GM12878 (cell line): ENCODE measurements at regions not wholly inside any gene's neighbourhood (a gene's known extent, or its start where the extent isn't known, plus 50 kb on each side); places are given as distances from the start of the nearest gene placed in this dataset.

Experiments used
- CEBPB ChIP-seq, 2 experiments: fragments of 150-350 bp in 1 of 2; IDR thresholded peaks; 2 replicates each; pipeline ENCODE4 v1.6.1; 2012 to 2014; ENCODE audit warnings: low read depth in 2 of 2, low read length in 2 of 2, borderline replicate concordance in 1 of 2, inconsistent platforms in 1 of 2
- CREM ChIP-seq: IDR thresholded peaks from 2 replicates; pipeline ENCODE4 v1.6.1; 2014; ENCODE audit warnings: antibody characterized with exemption, low read depth
- EZH2 ChIP-seq: IDR thresholded peaks from 2 replicates; pipeline ENCODE4 v1.6.1; 2012; ENCODE audit warnings: low read depth, mild to moderate bottlenecking, control low read depth, inconsistent platforms, low read length, borderline replicate concordance; ENCODE audit not compliant: control insufficient read depth
- MAX ChIP-seq: IDR thresholded peaks from 2 replicates; pipeline ENCODE4 v1.6.1; 2012; ENCODE audit warnings: low read depth, low read length, improper control_type of control experiment
- MLLT1 ChIP-seq: fragments of 450-650 bp; IDR thresholded peaks from 2 replicates; pipeline ENCODE4 v1.6.1; 2016; ENCODE audit warnings: mild to moderate bottlenecking
- POLR2AphosphoS5 ChIP-seq: IDR thresholded peaks from 2 replicates; pipeline ENCODE4 v1.6.1; 2011; ENCODE audit warnings: mild to moderate bottlenecking, low read length, inconsistent platforms
- YY1 ChIP-seq: IDR thresholded peaks from 2 replicates; pipeline ENCODE4 v1.6.1; 2011; ENCODE audit warnings: low read depth, mild to moderate bottlenecking, low read length
- ZNF274 ChIP-seq: IDR thresholded peaks from one replicate; pipeline ENCODE4 v1.8.0; 2011; ENCODE audit not compliant: insufficient read length, insufficient read depth
- TF ChIP-seq, protein P1 (sequence below), 3 experiments: IDR thresholded peaks in 2 of 3; conservative IDR thresholded peaks in 1 of 3; 2 replicates each; pipeline ENCODE4 v1.5.1; 2011; ENCODE audit warnings: low read depth in 3 of 3, low read length in 3 of 3, mild to moderate bottlenecking in 3 of 3, control low read depth in 2 of 3, moderate library complexity in 2 of 3, inconsistent platforms in 1 of 3, mixed read lengths in 1 of 3; ENCODE audit not compliant: control insufficient read depth in 2 of 3, insufficient read depth in 1 of 3; ENCODE audit errors: extremely low read depth in 1 of 3

DNA sequence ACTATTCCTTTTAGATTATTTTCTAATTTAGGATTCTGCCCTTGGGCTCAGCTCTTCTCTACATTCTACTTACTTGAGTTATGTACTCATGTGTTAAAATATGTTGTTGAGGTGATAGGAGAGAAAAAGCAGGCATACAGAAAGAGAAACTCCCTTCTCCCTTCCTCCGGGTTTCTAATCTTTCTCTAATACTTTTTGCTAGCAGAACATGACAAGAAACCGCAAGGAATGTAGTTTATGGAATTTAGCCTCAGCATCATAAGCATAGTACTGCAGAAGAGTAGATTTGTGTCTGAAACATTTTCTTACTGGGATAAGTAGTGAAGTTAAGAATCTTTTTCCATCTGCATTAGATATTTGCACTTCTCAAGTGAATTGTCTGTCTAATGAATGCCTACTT lies 139.5 kb upstream of the CYLC2 start:
- no peak for TF ChIP-seq MLLT1
- TF ChIP-seq, protein P1, sequence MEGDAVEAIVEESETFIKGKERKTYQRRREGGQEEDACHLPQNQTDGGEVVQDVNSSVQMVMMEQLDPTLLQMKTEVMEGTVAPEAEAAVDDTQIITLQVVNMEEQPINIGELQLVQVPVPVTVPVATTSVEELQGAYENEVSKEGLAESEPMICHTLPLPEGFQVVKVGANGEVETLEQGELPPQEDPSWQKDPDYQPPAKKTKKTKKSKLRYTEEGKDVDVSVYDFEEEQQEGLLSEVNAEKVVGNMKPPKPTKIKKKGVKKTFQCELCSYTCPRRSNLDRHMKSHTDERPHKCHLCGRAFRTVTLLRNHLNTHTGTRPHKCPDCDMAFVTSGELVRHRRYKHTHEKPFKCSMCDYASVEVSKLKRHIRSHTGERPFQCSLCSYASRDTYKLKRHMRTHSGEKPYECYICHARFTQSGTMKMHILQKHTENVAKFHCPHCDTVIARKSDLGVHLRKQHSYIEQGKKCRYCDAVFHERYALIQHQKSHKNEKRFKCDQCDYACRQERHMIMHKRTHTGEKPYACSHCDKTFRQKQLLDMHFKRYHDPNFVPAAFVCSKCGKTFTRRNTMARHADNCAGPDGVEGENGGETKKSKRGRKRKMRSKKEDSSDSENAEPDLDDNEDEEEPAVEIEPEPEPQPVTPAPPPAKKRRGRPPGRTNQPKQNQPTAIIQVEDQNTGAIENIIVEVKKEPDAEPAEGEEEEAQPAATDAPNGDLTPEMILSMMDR (IDR thresholded peaks at IDR 0.05 in 2 of 3, conservative IDR thresholded peaks at IDR 0.05 in 1 of 3; ENCODE audit: control insufficient read depth in 2 of 3, extremely low read depth in 1 of 3, insufficient read depth in 1 of 3, low read depth in 3 of 3, low read length in 3 of 3), result no peak
- TF ChIP-seq EZH2, result no peak
- TF ChIP-seq CEBPB (IDR thresholded peaks at IDR 0.05; ENCODE audit: borderline replicate concordance in 1 of 2, low read depth in 2 of 2, low read length in 2 of 2), result no peak
- TF ChIP-seq CREM, result no peak
- TF ChIP-seq POLR2AphosphoS5, result no peak
- no peak for TF ChIP-seq YY1
- TF ChIP-seq MAX, result no peak
- TF ChIP-seq ZNF274, result no peak
